Superior temporal gyrus (tissue), 1 donor: ENCODE measurements at regions not wholly inside any gene's neighbourhood (a gene's known extent, or its start where the extent isn't known, plus 50 kb on each side); places are given as distances from the start of the nearest gene placed in this dataset.
A peak's percentile ranks its signal among the peaks of the same experiment; 100 is the strongest.
"Not testable (repeated sequence)": the region's sequence is repeated elsewhere in the genome, so short reads cannot be mapped to it uniquely, and the experiment has no call there.

ENCODE experiments used
- DNase-seq: peaks from one replicate; pipeline ENCODE4 v3.0.0-alpha.2; 2016; ENCODE audit errors: extremely low spot score

DNA sequence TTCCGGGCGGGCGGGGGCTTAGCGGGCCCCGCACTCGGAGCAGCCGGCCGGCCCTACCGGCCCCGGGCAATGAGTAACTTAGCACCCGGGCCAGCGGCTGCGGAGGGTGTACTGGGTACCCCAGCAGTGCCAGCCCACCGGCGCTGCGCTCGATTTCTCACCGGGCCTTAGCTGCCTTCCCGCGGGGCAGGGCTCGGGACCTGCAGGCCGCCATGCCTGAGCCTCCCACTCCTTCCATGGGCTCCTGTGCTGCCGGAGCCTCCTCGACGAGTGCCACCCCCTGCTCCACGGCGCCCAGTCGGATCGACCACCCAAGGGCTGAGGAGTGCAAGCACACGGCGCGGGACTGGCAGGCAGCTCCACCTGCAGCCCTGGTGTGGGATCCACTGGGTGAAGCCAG, 427.1 kb downstream of the NAF1 start:
- not testable (repeated sequence) for DNase-seq

DNA sequence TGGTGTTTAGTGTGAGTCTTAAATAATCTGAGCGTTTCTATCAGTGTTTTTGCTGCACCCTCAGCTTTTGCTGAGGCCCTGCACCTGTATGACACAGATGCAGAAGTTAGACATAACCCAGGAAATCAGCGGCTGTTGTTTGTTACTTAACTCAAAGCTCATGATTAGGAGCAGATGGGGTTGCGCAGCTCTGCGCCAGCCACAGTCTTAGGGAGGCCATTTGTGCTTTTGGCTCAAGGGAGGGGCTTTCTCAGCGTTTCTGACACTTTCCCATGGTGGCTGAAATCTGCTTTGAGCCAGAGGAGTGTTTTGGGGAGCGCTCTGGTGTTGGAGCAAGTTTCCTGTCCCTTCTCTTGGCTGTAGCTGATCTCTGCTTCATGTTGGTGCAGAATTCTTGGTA, 433.8 kb downstream of the NAF1 start:
- no peak for DNase-seq

DNA sequence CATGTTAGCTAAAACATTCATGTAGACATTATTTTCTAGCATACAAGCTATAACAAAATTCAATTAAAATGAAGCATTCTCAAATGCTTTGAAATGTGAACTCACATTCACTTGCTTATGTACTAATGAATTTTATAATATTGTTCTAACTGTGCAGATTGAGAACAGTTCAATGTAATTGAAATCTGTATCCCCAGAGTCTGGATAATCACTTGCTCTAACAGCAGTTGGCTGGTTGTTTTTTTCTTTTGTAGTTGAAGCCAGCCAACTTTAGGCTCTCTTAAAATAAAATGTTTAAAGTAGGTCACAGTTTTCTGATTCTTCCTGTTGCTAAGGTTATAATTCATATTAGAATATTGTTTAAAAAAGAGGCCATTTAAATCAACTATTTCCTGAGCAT, 438.9 kb downstream of the NAF1 start:
- DNase-seq, result no peak

DNA sequence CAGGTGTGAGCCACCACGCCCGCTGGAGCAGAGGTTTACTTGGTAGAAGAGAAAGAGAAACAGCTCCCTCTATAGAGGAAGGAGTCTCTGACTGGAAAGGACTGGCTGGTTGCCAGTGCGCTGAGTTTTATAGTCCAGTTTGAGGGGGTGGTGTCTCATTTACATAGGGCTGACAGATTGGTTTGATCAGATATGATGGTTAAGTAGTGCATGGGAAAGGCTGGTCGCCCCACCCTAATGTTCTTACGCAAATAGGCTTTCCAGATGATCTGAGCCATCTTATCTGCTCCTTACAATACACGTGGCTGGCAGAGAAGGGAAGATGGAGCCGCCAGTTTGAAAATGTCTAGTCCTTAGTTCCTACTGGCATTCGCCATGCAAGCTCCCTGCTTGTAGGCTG, 439.5 kb downstream of the NAF1 start:
- no peak for DNase-seq

DNA sequence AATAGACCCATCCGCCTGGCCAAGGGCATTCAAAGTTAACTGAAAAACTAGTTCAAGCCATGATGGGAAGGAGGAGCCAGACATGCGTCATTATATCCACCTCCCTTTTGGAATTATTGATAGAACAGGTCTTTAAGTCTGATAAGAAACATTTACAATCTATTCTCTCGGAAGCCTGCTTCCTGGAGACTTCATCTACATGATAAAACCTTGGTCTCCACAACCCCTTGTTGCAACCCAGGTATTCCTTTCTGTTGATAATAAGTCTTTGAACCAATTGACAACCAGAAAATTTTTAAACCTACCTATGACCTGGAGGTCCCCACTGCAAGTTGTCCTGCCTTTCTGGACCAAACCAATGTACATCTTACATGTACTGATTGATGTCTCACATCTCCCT, 451.3 kb downstream of the NAF1 start:
- no peak for DNase-seq

DNA sequence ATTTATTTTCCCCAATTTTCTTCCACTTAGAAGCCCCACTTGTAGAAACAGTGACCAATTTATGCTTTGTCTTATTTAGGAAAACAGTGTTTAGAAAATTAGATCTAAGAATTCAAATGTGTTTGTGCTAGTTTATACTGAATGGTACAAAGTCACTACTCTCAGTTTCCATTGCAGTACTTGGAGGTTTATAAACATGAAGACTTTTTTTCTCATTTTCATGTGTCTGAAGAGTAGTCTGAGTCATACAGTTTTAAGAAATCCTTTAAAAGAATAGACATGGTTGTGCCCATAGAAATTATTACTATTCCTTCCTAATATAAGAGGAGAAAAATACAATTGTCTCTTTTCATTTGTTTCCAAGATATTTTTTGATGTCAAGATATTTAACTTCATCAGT, 458.7 kb downstream of the NAF1 start:
- DNase-seq, result no peak

DNA sequence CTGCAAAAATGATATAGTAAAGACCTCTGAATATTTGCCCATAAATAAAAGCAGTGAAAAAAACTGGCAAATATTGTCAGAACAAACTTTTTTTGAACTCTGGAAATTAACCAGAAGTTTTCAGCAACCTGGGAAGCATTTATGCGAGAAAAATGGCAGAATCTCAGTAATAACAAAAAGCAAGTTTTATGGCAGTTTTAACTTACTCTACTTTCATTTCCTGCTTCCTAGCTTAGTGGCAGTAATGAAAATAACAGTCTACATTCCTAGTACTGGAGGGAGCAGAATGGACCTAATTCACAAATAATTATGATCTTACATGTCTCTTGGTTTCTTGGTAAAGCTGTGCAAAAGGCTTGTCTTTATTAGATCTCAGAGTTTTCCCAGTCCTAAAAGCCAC, 460.1 kb downstream of the NAF1 start:
- DNase-seq, result no peak

DNA sequence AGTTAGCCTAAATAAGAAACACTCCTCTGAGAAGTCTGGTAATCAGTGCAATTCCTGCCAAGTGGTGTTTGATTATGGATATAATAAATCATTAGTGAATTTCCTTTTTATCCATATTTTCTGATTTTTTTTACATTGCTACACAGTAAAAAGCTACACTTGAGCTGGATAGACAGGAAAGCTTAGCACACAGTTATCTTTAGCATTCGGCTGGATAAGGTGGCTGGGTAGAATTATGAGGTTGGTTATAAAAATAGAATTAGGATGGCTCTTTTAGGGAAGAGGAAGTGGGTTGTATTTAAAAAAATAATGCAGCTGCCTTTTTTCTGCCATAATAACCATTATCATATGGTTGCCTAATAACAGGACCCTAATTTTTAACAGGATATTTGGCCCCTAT, 460.6 kb downstream of the NAF1 start:
- DNase-seq, result no peak

DNA sequence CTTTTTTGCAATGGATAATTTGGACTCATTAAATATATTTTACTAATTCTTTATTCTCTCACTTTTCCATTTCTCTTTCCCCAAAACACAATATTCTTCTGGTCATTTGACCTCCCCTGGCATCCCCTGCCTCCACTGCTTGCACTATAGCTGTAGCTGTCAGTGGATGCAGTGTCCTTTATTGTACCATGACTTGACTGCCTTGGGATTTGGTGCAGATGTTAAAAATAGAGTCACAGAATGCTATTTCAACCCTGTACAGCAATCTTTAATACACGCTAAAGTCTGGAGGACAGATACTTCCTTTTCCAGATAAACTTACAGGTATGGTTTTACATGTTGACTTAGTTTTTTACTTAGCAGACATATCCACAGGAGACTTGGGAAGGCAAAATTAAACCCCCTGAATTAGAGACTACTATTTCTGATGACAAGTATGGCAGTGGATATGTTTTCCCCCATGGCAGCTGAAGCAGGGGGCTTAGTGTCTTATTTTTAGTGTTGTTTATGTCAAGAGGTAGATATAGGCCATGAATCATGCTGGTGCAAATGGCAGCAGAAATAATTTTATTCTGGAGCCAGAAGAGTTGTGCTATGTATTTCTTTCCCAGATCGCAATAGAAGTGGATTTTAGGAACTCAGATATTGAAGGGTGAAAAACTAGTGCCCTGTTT, 461.4 kb downstream of the NAF1 start:
- DNase-seq, result no peak

DNA sequence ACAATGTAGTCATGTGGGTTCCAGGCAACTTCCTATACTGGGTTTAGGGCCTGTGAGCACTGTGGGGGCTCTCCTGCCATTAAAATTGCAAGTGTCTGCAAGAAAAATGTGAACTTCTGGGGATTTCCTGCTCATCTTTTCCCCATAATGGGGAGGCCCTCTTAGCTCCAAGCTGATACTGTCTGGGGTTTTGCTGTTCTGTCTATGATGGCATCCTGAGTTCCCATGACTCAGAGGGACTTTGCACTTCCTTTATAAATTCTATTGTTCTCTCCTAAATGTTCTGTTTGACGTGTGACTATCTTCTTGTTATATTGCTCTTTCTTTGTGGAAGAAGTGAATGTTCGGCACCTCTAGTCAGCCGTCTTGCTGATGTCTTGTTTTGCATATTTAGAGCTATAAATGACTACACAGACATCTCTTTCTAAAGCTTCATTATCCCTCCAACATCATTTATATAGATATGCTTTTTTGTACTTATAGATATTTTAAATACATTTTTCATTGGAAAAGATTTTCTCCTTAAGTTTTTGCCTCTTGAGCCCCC, 465.8 kb downstream of the NAF1 start:
- DNase-seq, result no peak

DNA sequence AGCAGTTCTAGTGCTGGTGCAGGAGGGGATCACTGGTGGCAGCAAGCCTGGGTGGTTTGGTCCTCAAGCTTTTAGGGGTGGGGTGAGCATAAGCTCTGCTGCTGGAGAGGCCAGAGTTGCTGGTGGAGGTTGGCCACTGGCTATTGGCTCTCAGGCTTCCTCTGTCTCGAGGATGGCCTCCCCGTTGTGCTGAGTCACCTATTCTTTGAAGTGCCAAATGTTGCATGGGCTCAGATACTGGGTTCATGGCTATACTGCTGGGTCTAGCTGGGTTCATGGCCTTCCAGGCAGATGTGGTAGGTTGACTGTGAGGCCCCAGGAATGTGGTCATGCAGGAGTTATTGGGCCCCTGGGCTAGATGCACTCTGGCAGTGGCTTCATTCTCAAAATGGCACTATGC, 466.3 kb downstream of the NAF1 start:
- DNase-seq, result no peak

DNA sequence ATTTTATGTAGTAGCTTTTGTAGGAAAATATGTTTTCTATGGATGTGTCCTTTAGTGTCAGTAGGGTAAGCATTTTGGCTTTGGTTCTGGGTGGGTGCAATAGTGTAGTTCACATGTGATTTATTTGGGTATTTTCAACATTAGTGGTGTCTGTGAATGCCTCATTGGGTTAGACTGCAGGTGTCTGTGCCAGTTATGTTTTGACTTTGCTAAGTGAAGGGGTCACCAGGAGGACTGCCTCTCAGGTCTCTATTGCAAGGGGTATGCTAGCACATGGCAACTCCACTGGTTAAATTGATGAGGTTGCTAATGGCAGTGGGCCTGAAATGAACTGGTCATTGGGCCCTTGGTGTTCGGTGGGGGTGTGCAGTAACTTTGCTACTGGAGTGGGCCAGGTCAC, 467.1 kb downstream of the NAF1 start:
- DNase-seq, result no peak

DNA sequence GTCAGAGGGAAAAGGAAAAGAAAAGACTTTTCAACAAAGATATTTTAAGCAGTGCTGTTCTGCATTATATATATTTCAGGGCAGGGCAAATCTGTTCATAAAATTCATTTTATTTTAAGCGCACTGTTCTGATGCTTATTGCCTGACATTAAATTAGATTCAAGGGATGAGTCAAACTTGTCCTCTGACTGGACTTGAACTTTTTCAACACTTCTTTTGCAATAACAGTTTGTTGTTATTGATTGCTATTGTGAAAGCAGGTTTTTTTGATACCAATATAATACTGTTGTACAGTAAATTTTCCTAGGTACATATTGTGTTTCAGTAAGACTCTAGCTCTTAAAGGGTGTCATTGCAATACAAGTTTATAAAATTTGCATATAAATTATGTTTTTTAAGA, 481.3 kb downstream of the NAF1 start:
- DNase-seq, result no peak

DNA sequence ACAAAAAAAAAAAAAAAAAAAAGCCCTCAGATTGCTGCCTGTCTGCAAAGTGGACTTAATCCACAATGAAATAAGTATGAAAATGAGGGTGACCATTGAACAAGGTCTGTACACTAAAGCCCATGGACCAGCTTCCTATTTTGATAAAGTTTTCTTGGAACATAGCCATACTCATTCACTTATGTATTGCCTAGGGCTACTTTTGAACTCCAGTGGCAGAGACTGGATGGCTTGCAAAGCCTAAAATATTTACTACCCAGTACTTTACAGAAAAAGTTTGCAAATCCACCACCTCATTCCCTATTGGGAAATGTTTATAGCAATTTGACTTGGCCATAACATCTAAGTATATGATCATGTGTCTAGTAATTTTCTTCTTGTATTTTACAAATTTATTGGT, 481.7 kb downstream of the NAF1 start:
- DNase-seq, result no peak

DNA sequence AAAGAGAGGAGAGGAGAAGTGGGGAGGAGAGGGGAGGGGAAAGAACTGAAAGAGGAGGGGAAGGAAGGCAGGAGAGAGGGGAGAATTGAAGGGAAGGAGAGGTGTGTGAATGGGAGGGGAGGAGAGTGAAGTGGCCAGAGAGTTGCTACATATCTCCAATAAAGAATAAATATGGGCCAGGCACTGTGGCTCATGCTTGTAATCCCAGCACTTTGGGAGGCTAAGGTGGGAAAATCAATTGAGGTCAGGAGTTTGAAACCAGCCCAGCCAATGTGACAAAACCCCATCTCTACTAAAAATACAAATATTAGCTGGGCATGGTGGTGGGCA, 482.4 kb downstream of the NAF1 start:
- DNase-seq, result no peak

DNA sequence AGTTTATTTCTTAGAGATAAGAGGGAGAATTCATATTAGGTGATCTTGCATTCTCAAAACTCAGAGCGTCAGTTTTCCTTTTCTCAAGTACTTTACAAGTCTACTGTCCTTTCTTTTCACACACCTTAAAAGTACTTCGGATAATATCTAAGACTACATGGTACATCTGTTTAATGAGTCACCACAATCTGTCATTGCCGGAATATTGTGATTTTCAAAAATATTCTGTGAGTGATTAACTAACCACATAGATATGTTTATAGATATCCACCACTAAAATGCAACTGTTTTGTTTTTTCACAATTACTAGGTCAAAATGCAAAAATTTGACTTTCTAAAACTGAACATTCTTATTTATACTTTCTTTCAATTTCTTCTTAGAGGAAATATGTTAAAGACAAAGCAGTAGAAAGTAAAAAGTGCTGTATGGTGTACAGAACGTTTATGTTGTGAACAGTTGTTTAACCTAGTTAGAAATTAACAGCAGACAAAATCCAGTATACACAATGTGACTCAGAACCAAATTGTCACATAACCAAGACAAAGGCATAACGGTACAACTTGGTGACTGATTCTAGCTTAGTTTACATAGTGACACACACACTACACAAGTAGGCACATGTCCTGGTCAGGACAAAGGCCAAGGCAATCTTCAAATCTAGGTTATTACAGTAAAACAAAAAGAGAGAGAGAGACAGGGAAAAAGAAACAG, 482.9 kb downstream of the NAF1 start:
- DNase-seq, result peak; percentile 23

DNA sequence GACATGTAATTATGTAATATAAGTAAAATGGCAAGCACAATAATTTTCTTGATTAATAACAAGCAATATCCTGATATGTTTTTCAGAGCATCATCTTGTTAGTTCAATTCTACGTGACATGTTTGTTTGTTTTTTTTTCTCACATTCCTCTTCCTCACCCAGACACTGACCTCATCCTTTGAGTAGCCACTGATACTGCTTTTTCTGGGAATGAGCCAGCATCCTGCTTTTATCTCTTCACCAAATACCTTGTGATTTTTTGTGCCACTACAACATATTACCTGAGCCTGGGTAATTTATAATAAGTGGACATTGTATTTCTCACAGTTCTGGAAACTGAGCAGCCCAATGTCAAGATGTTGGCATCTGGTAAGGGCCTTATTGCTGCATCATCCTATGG, 484.0 kb downstream of the NAF1 start:
- DNase-seq, result no peak

DNA sequence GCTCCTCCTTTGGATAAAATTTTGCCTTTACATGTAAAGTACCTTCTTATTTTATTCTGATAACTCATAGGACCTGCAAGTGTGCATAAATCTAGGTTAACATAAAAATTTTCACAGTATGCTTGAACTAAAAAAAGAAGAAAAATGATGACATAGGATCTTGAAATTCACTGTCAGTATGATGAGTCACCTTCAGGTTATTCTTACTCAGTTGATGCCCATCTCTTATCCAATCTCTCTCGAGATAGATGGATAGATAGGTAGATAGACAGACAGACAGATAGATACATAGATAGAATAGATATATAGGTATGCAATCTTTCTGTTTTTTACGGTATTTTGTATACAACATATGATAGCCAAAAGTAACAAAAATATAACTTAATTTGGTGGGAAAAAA, 485.5 kb downstream of the NAF1 start:
- no peak for DNase-seq

DNA sequence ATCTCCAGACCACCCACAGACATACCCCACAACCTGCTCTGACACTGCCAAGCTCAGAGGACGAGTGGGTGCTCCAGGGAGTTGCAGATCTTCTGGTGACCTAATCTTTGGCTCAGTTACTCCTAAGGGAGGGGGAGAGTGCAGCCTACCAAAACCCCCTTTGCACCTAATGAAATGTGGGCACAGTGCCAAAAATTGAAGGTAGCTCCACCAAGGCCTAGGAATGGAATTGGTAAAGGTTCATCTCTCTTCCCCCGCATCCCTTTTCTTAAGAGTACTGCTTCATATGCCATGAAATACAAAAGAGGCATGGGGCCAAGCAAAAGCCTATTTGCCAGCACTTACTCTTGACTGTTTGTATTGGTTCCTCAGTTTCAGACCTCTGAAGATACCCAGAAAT, 491.0 kb downstream of the NAF1 start:
- no peak for DNase-seq

DNA sequence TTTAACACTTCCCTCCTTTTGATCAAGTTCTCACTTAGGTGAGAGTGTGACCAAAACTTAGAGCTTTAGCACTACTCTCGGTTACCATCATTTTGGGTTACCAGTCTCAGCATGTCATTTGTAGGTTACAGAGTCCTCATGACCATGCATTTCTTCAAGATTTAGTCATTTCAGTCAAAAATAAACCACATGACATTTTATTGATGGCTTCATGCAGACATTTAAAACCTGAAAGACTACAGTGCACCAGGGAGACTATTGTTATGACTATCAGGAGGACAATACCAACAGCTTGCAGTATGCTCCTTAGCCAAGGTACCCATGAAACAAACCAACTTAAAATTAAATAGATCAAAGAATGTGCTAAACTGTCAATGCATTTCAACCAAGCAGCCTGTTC, 498.1 kb upstream of the FSTL5 start:
- no peak for DNase-seq

DNA sequence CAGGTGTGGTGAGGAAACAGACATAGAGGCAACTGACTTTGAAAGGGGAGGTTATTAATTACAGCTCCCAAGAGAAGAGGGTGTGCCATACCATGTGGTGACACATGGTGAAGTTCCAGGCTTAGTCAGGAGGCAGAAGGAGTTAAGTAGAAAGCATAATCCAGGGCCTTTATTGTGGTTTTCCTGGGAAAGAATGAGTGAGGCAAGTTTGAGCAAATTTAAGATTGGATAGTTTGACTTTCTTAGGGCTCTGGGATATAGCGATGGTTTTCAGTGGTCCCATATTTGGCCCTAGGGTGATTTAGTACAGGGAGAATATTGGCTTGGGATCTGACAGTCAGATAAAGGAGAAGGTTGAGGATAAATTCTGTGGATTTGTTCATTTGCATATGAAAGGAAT, 495.9 kb upstream of the FSTL5 start:
- DNase-seq, result no peak

DNA sequence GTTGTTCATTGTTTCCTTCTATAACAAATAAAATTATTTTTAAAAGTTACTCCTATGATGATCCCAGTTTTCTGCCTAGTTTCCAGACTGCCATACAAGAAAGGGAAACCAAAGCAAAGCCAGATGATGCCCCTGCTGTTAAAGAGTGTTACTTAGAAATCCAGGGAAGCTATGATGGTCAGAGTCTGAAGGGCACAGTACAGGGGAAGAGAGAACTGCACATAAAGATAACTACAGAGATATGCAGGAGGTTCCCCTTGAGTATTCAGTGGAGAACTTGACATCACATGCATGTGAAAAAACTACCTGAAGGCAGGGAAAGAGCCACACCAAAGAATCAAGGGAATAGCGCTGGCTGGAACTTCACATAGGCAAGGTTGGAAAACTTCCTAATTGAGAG, 494.2 kb upstream of the FSTL5 start:
- no peak for DNase-seq

DNA sequence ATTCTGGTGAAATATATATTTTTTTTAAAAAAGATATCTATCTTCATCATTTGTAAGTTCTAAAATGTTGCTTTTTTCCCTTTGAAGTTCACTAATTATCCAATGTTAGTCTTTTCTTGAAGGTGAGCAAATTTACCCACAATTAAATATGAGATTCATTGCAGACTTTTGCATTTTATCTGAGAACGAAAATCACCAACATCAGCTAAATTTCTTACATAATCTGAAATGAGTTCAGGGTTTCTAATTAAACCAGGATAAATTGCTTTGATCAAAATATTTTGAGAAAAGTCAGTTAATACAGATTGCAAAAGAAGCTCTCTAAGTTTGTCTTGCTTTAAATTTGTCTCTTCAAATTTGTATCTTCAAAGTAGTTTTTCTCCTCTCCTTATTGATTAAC, 486.4 kb upstream of the FSTL5 start:
- DNase-seq, result no peak

DNA sequence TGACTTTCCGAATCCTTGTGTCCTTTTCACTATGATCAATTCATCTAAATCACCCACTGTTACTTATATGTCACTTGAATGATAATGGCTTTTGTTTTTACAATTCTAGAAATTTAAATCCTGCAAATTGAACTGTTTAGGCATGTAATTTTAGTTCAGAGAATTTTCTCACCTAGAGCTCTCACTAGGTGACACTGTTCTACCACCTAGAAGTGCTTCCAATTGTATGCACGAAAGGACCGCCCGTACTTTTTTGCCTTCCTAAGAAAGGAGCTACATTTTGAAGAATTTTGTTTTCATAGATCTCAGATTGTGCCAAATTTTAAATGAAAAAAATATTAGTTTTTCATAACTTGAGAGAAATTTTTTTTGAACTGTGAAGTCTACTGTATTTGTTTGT, 481.6 kb upstream of the FSTL5 start:
- DNase-seq, result peak; percentile 35
